Suprapubic skin (tissue), 4 donors: ENCODE measurements at regions not wholly inside any gene's neighbourhood (a gene's known extent, or its start where the extent isn't known, plus 50 kb on each side); places are given as distances from the start of the nearest gene placed in this dataset.

Experiments
- DNase-seq, 2 donors: peaks; one replicate each; pipeline ENCODE4 v3.0.0-alpha.2; 2019; ENCODE audit warnings: low spot score in 2 of 2
- H3K27ac ChIP-seq: fragments of 200-600 bp; sonication (generic); one replicate; pipeline ENCODE4 v1.5.1; 2019
- H3K27me3 ChIP-seq: fragments of 200-600 bp; sonication (generic); one replicate; pipeline ENCODE4 v1.5.1; 2019
- H3K36me3 ChIP-seq: fragments of 200-600 bp; sonication (generic); one replicate; pipeline ENCODE4 v1.5.1; 2019
- H3K4me1 ChIP-seq: fragments of 200-600 bp; sonication (generic); one replicate; pipeline ENCODE4 v1.5.1; 2019
- H3K4me3 ChIP-seq: fragments of 200-600 bp; sonication (generic); one replicate; pipeline ENCODE4 v1.5.1; 2019; ENCODE audit warnings: mild to moderate bottlenecking
- H3K9me3 ChIP-seq: fragments of 200-600 bp; sonication (generic); one replicate; pipeline ENCODE4 v1.5.1; 2019
- EP300 ChIP-seq: sonication (generic); formaldehyde crosslinking; IDR thresholded peaks from one replicate; pipeline ENCODE4 v1.6.1; 2017; ENCODE audit warnings: antibody characterized with exemption
- POLR2A ChIP-seq, 2 donors: fragments of 450-650 bp; IDR thresholded peaks; one replicate each; pipeline ENCODE4 v1.6.1; 2017; ENCODE audit warnings: antibody characterized with exemption in 2 of 2, mild to moderate bottlenecking in 2 of 2, moderate library complexity in 2 of 2
- POLR2AphosphoS5 ChIP-seq, 3 donors: sonication (generic); formaldehyde crosslinking; IDR thresholded peaks; one replicate each; pipeline ENCODE4 v1.6.1; 2017; ENCODE audit warnings: antibody characterized with exemption in 3 of 3
- WGBS: methylation state at CpG from one replicate; pipeline ENCODE4 v1.1.5; 2018; 5-methylcytosine and 5-hydroxymethylcytosine counted together
- TF ChIP-seq, protein P1 (sequence below), 2 donors: fragments of 200-600 bp in 1 of 2; fragments of 450-650 bp in 1 of 2; sonication (generic) in 1 of 2; IDR thresholded peaks; one replicate each; pipeline ENCODE4 v1.5.1; 2016 to 2019; ENCODE audit warnings: antibody characterized with exemption in 2 of 2, mild to moderate bottlenecking in 1 of 2, moderate library complexity in 1 of 2

DNA sequence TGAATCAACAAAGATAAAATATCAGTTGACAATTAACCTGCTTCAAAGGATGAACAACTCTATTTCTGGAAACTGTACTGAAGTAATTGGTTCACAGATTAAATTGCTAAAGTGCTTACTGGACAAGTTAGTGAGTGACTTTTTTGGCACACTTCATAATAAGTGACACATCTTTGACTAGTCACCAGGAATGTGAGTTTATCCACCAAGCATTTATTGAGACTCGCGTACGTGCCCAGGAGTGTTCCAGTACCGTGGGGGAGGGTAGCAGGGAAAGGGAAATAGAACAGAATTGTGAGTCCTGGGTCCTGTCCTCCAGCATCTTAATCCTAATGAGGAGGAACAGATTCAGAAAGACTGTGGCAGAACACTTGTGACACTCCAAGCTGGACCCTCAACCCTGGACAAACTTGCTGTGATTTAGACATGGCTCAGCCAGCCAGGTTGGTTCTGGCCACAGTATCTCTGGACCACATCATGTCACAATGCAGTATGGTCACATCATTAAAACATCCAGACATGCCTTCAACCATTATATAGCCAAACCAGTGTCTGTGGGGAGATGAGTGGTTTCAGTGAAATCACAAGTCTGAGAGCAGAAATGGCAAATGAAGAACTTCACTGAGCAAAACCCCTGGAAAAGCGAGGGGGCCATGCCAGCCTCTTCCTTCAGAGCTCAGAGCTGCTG is 623.1 kb downstream of the BNC2 start:
- Histone ChIP-seq H3K9me3 (no peaks in the 10 kb centered on the region), H3K4me3 (no peak overlapping the region), H3K4me1 (peaks cover 9% of the 10 kb centered on the region), H3K27me3 (no peaks in the 10 kb centered on the region), H3K27ac (no peak overlapping the region), H3K36me3 (no peaks in the 10 kb centered on the region)
- 71% methylated on average over 5 of the region's 5 CpGs for WGBS
- no peak for DNase-seq
- TF ChIP-seq, protein P1, sequence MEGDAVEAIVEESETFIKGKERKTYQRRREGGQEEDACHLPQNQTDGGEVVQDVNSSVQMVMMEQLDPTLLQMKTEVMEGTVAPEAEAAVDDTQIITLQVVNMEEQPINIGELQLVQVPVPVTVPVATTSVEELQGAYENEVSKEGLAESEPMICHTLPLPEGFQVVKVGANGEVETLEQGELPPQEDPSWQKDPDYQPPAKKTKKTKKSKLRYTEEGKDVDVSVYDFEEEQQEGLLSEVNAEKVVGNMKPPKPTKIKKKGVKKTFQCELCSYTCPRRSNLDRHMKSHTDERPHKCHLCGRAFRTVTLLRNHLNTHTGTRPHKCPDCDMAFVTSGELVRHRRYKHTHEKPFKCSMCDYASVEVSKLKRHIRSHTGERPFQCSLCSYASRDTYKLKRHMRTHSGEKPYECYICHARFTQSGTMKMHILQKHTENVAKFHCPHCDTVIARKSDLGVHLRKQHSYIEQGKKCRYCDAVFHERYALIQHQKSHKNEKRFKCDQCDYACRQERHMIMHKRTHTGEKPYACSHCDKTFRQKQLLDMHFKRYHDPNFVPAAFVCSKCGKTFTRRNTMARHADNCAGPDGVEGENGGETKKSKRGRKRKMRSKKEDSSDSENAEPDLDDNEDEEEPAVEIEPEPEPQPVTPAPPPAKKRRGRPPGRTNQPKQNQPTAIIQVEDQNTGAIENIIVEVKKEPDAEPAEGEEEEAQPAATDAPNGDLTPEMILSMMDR (IDR thresholded peaks at IDR 0.05): no peak
- no peak for TF ChIP-seq POLR2AphosphoS5 (IDR thresholded peaks at IDR 0.05)

GRCh38 chr9:16248822-16249221 is 621.6 kb downstream of the BNC2 start:
- 93% methylated on average over 6 of the region's 6 CpGs for WGBS
- Histone ChIP-seq H3K27me3 (no peaks in the 10 kb centered on the region), H3K4me1 (peaks cover 9% of the 10 kb centered on the region), H3K4me3 (no peak overlapping the region), H3K27ac (no peak overlapping the region), H3K36me3 (no peaks in the 10 kb centered on the region), H3K9me3 (no peaks in the 10 kb centered on the region)
- TF ChIP-seq POLR2A (IDR thresholded peaks at IDR 0.05) (no peak), EP300 (no peak), POLR2AphosphoS5 (IDR thresholded peaks at IDR 0.05) (no peak)
- TF ChIP-seq, protein P1 (IDR thresholded peaks at IDR 0.05): no peak
- no peak for DNase-seq

GRCh38 chr9:16252616-16253015 is 617.9 kb downstream of the BNC2 start:
- Histone ChIP-seq H3K4me3 (no peak overlapping the region), H3K4me1 (no peaks in the 10 kb centered on the region), H3K27me3 (no peaks in the 10 kb centered on the region), H3K27ac (no peak overlapping the region), H3K9me3 (no peaks in the 10 kb centered on the region), H3K36me3 (no peaks in the 10 kb centered on the region)
- 65% methylated on average over 5 of the region's 5 CpGs for WGBS
- no peak for DNase-seq
- no peak for TF ChIP-seq POLR2A (IDR thresholded peaks at IDR 0.05)
- TF ChIP-seq EP300: no peak
- TF ChIP-seq POLR2AphosphoS5 (IDR thresholded peaks at IDR 0.05): no peak
- TF ChIP-seq, protein P1 (IDR thresholded peaks at IDR 0.05): no peak

DNA sequence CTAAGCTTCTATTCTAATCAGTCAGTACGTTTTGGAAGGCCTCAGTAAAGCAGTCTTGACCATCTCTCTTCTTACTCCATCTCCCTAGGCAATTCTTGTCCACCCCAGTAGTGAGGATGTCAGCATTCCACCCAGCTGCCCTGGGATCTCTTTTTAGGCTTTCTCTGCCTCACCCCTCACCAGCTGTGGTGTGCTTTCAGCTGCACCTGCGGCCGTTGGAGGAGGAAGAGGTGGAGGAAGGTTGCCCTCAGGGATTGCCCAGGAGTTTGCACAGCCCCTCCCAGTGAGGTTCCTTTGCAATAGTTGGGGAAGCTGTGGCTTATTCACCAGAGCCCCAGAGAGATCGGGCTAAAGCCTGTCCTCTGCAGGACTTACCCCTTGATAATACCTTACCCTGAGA is 615.8 kb downstream of the BNC2 start:
- Histone ChIP-seq H3K4me1 (no peaks in the 10 kb centered on the region), H3K9me3 (no peaks in the 10 kb centered on the region), H3K27ac (no peak overlapping the region), H3K27me3 (no peaks in the 10 kb centered on the region), H3K4me3 (no peak overlapping the region), H3K36me3 (no peaks in the 10 kb centered on the region)
- WGBS: 71% methylated on average over 4 of the region's 4 CpGs
- TF ChIP-seq, protein P1 (IDR thresholded peaks at IDR 0.05): no peak
- TF ChIP-seq EP300 (no peak), POLR2A (IDR thresholded peaks at IDR 0.05) (no peak), POLR2AphosphoS5 (IDR thresholded peaks at IDR 0.05) (no peak)
- no peak for DNase-seq

DNA sequence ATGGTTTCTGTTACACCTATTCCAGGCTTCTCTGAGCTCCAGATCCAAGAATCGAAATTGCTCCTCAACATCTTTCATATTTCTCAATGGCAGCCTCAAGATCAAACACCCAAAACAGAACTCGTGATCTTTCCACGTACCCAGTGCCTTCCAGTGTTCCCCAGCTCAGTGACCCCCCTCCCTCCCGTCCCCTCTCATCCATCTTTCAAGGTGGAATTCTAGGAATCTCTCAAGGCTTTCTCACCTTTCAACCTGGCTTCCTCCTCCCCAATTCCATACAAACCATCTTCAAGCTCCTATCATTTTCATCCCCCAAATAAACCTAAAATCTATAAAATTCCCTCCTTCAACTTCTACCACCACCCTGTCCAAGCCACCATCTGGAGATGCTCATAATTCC is 615.3 kb downstream of the BNC2 start:
- no peak for TF ChIP-seq POLR2AphosphoS5 (IDR thresholded peaks at IDR 0.05)
- TF ChIP-seq, protein P1 (IDR thresholded peaks at IDR 0.05): no peak
- no peak for TF ChIP-seq POLR2A (IDR thresholded peaks at IDR 0.05)
- TF ChIP-seq EP300: no peak
- H3K4me1 ChIP-seq: no peaks in the 10 kb centered on the region
- H3K36me3 ChIP-seq: no peaks in the 10 kb centered on the region
- H3K27ac ChIP-seq: no peak overlapping the region
- 84% methylated on average over 4 of the region's 4 CpGs for WGBS
- H3K4me3 ChIP-seq: no peak overlapping the region
- no peaks in the 10 kb centered on the region for H3K27me3 ChIP-seq
- no peaks in the 10 kb centered on the region for H3K9me3 ChIP-seq
- DNase-seq: no peak
